HEK293 (cell line): ENCODE measurements at regions not wholly inside any gene's neighbourhood (a gene's known extent, or its start where the extent isn't known, plus 50 kb on each side); places are given as distances from the start of the nearest gene placed in this dataset.

Source experiments
- CTCF ChIP-seq: fragments of 450-650 bp; formaldehyde crosslinking; IDR thresholded peaks from 2 replicates; pipeline ENCODE4 v1.5.1; 2016; ENCODE audit warnings: missing biosample characterization, missing genetic modification characterization
- ZBTB8A ChIP-seq: fragments of 450-650 bp; formaldehyde crosslinking; IDR thresholded peaks from 2 replicates; pipeline ENCODE4 v1.5.1; 2016; ENCODE audit warnings: missing biosample characterization, missing genetic modification characterization

- TF ChIP-seq CTCF (tag by site-specific recombination) (no peak), ZBTB8A (no peak)
Measured at GRCh38 chr9:109582386-109582785, 84.3 kb upstream of the PTPN3 start.
